ENCODE measurements at regions not wholly inside any gene's neighbourhood (a gene's known extent, or its start where the extent isn't known, plus 50 kb on each side); places are given as distances from the start of the nearest gene placed in this dataset.

DNA sequence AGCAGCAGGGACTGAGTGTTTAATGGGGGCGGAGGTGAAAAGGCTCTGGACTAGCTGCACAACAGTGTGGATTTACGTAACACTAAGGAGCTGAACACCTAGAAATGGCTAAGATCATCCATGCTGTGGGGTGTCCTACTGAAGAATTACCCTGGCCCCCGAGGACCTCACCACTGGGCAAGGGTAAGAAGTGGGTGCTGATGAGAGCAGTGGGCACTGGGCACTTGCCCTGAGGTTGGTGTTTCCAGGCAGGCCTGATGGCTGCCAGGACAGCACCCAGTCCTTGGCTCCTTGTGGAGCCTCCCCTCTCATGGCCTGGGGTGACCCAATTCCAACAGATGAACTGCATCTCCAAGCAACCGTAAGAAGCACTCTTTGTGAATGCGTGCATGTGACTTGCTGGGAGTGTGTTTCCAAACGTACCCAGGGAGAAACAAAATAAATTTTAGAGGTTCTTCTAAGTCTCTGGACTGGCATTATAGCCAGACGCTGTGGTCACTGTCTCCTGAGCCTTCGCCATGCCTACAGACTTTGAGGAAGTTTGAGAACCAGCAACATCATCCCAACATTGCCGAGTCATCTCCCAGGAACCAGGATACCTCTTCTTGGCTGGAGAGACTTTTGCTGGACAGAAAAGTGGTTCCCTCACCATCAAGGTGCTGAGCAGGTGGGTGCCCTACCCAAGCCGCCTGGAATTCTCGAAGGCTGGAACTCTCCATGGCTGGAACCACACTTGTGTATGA lies 245.9 kb downstream of the ERMARD start:
- DNase-seq (ENCODE audit: low read depth), result no peak

DNA sequence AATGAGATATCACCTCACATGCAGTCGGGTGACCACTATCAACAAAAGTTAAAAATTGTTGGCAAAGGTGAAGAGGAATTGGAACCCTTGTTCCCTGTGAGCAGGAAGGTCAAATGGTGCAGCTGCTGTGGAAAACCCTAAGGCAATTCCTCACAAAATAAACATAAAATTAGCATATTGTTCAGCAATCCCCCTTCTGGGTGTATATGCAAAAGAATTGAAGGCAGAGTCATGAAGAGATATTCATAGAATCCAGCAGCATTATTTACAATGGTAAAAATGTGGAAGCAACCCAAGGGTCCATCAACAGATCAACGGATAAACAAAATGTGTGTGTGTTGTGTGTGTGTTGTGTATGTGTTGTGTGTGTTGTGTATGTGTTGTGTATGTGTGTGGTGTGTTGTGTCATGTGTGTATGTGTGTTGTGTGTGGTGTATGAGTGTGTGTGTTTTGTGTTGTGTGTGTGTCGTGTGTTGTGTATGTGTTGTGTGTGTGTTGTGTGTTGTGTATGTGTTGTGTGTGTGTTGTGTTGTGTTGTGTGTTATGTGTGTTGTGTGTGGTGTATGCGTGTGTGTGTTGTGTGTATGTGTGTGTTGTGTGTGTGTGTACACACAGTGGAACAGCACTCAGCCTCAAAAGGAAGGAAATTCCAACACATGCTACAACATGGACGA lies 245.1 kb downstream of the ERMARD start:
- DNase-seq (ENCODE audit: low read depth), result no peak

DNA sequence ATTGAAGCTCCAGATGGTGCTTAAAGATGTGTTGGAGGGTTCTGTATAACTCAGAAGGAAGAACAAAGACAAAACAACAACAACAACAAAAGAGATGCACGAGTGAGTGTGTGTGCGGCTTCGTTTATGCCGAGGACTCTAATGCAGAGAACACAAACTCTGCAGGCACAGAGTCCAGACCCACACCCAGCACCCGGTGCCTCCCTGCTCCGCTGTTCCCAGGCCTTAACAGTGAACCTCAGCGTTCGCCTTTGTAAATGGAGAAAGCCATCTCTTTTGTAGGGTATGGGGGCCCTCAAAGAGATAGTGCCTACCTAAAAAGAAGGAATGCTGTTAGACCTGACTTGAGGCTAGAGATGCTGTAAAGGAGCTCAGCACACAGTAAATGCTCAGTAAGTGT lies 243.3 kb downstream of the ERMARD start:
- no peak for DNase-seq (ENCODE audit: low read depth)

DNA sequence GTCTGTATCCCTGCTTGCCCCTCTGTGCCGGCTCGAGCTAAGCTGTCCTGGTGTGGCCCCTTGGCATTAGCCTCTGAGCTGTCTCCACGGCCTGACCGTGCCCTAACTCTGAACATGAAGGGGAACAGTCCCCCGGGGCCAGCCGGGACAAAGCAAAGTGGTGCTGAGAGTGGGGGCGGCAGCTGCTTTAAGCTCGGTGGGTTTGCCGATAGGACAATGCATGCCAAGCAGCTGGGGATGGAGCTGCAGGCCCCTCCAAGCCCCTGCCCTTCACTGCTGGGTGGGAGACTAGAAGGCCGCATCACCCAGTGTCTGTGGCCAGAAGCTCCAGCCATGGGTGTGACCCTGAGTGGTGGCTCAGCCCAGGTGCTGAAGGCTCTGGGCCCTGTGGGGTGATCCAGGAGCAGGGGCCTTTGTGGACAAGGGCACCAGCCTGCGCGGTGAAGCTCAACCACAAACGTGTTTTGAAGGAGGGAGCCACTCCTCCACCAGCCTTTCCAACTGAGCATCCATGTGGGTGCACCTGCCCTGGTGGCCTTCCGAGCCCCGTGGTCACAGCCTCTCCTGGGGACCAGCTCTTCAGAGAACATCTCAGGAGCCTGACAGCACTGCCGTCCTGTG lies 242.5 kb downstream of the ERMARD start:
- no peak for DNase-seq (ENCODE audit: low read depth)

GRCh38 chr6:169991913-169992312 lies 240.5 kb downstream of the ERMARD start:
- DNase-seq (ENCODE audit: low read depth), result no peak

GRCh38 chr6:169991031-169991390 lies 239.6 kb downstream of the ERMARD start:
- DNase-seq (ENCODE audit: low read depth), result no peak

DNA sequence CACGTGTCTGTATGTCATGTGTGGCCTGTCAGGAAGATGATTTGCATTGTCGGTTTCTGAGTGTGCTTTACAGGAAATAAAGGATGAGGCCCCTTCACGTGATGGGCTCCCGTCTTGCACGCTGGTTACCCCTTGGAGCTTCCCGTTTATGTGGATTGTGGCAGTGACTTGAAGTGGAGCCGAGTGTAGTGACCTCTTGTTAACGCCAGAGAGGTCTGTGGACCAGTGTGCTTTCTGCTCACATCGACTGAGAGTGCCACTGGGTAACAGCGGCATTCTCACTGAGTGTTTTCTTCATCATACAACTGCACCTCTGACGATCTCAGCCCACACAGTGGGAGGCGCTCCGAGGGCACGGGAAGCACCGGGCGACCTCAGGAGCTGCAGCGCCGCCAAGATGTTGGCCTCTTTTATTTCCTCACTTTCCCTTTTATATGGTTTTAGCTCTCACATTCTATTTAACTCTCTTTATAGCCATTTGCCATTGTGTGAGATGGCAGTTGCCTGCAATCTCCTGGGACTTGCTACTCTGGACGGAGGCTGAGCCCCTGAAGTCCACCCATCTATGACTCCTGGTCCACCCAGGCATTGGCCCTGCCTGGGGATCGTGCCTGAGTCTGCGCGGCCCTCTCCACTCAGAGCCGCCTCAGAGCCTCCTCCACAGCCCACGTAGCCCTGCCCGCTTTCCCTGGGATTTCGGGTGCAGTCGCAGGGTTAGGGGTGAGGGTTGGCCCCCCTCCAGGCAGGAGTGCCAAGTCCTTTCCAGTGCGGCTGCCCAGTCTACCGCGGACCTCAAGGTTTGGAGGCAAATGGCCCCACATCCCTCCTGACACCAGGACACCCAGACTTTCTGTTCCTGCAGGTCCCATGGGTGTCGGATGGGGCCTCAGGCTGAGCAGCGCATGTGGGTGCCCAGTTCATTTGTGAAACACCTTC lies 238.9 kb downstream of the ERMARD start:
- no peak for DNase-seq (ENCODE audit: low read depth)

DNA sequence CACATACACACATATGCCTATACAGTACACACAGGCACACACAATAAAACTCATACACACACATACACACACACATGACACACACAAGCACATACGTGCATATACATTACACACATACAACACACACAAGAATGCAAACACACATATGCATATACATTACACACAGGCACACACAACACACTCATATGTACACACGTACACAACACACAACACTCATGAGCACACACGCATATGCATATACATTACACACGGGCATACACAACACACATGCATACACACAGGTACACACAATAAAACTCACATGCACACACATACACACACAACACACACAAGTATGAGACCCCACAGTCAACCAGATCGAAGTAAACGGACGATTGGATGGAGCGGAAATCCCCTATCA lies 238.2 kb downstream of the ERMARD start:
- no peak for DNase-seq (ENCODE audit: low read depth)

DNA sequence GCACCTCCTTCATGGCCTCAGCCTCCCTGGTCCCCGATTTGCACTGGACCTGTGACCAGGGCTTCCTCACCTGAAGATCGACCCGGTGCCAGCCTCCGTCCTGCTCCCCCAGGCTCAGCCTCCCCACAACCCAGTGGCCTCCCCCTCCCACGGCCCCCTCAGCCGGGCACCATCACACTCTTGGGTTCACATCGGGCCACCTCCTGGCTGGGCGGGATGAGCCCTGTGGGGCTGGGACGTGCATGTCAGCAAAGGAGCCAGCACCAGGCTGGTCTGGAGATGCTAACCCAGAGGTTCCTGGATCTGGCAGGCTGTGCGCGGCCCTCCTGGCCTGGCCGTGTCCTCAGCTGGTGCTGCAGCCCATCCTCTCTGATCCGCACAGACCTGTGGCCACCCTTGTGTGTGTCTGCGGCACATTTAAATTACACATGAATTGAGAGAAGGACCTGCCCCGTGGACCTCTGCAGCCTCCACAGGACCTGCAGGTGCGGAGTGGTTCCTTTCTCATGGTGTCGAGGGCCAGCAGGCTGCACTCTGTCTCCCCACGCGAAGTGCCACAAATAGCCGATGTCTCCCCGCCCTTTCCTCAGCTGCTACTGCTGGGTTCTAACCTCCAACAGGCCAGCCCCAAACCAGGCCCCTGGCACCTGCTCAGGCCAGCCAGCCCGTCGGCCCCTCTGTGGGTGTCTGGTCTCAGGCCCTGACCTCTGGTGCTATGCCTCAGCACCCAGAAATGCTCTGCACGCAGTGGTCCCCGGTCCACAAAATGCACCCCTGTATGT lies 237.5 kb downstream of the ERMARD start:
- DNase-seq (ENCODE audit: low read depth), result no peak

DNA sequence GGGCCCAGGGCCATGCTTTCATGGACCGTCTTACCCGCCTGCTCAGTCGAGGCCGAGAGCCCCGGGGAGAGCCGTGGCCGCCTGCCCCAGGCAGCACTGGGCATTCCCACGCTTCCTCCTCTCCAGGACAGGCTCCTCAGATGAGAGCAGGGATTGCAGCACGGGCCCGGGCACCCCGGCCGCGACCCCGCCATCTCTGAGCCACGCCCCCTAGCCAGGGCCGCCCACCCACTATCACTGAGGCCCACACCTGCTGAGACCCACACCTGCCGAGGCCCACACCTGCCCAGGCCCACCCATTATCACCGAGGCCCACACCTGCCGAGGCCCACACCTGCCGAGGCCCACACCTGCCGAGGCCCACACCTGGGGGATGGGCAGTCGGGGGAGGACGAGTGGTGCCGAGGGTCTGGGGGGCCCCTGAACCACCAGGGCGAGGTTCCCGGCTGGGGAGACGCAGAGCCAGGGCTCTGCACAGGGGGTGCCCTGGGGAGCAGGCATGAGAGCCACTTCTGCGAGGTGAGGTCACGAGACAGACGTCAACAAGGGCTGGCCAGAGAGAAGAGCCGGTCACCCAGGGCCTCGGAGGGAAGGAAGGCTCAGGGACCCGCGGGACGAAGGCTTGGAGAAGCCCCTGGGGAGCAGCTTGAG lies 235.6 kb downstream of the ERMARD start:
- DNase-seq (ENCODE audit: low read depth), result no peak

DNA sequence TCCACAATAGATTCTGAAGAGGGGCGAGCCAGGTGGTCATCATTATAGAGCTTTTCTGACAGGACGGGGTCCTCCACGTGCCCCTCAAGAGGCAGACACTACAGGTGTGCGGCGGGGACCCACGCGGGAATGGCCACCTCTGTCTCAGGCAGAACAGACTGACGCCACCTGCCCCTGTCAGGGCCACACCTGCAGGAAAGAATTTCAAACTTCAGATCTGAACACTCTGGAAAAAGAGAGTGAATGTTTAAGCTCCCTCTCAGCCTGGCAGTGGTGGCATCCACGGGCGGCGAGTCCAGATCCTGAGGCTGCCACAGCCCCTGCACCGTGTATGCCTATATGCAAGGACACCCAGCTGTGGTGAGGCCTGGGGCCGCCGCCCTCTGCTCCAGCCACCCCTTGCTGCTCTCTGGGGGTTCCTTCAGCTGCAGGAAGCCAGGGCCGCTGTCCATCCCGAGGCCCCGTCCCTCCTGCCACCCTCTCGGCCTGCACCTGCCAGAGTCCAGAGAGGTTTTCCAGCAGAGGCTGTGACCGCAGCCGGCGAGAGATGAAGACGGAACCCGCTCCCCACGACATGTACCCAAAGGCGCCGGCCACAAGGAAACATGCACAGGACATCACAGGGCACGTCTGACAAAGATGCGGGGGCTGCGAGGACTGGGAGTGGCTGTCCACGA lies 234.9 kb downstream of the ERMARD start:
- DNase-seq (ENCODE audit: low read depth), result no peak

DNA sequence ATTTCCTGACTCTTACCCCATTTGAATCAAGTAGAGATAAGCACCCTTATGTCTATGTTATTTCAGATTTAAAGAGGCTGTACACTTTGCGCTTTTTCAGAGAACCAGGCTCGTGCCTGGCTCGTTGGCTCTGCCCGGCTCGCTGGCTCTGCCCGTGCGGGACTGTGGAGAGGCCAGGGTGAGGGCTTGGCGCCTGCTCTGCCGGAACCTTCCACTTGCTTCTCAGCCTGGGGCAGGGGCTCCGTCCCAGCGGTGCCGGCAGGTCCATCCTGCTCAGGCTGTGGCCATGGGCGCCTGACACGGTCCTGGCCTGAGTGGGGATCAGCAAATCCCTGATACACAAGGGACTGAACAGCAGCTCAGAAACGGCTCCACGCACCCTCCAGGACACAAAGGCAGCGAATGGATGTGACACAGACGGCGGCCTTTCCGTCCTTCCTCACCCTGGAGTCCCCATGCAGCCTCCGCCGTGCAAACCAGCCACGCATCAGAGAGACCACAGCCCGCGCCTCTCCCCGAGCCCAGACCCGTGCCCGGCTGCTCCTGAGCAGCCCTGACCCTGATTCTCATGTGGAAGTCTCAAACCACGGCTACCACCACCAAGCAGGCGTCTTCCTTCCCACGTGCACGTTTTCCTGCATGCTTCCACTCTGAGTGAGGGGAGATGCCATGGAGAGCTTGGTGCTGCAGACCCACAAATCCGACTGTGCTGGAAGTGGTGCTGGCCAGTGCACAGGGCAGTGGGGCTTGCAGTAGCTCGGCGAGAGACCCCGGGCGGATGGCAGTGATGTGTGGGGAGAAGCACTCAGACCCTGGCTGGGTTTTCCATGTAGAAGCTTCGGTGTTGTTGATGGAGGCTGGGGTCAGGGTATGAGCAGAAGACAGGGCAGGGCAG lies 233.9 kb downstream of the ERMARD start:
- DNase-seq (ENCODE audit: low read depth), result no peak

GRCh38 chr6:169984181-169985120 lies 233.0 kb downstream of the ERMARD start:
- DNase-seq (ENCODE audit: low read depth), result no peak

GRCh38 chr6:169983651-169984050 lies 232.2 kb downstream of the ERMARD start:
- DNase-seq (ENCODE audit: low read depth), result no peak

DNA sequence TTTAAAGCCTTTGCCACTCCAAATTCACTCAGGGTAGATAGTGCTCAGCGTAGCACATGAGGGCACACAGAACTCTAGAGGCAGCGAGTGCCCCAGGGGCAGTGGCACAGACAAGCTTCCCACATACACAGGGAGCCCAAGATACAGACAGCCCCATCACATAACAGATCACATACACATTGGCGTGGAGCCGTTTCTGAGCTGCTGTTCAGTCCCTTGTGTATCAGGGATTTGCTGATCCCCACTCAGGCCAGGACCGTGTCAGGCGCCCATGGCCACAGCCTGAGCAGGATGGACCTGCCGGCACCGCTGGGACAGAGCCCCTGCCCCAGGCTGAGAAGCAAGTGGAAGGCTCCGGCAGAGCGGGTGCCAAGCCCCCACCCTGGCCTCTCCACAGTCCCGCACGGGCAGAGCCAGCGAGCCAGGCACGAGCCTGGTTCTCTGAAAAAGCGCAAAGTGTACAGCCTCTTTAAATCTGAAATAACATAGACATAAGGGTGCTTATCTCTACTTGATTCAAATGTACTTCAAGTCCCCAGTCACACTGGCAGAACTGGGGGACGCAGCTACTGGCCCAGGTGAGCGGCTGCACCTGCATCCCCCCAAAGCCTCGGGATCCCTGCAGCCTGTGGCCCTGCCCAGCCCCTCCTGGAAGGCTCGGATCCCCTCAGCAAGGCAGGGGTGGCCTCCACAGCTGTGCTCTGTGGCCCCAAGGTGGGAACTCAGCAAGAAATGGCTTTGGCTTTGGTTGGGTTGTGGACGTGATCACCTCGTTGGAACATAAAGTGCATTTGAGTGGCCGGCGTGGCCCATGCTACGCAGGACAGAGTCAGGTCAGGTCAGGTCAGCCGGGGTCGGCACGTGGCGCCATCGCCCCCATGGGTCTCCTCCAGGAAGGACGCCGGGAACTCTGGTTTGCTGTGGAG lies 231.3 kb downstream of the ERMARD start:
- no peak for DNase-seq (ENCODE audit: low read depth)

- no peak for DNase-seq (ENCODE audit: low read depth)
These were observed 230.5 kb downstream of the ERMARD start for GRCh38 chr6:169981969-169982368.

DNA sequence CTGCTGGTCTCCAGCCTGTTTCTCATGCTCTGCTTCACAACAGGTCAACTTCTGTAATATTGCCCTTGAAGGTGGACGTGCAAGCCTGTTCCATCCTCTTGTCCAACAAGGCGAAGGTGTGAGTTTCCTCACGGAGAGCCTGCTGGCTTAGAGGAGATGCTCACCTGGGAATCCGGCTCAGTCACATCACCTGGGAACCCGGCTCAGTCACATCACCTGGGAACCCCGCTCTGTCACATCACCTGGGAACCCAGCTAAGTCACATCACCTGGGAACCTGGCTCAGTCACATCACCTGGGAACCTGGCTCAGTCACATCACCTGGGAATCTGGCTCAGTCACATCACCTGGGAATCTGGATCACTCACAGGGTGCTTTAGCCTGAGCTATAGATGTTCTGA lies 230.1 kb downstream of the ERMARD start:
- no peak for DNase-seq (ENCODE audit: low read depth)
